HAP-1 (cell line): ENCODE measurements at regions not wholly inside any gene's neighbourhood (a gene's known extent, or its start where the extent isn't known, plus 50 kb on each side); places are given as distances from the start of the nearest gene placed in this dataset.
"Not testable (repeated sequence)": the region's sequence is repeated elsewhere in the genome, so short reads cannot be mapped to it uniquely, and the experiment has no call there.

Source experiments
- DNase-seq, 2 experiments: peaks; one replicate each; pipeline ENCODE4 v3.0.0-alpha.2; 2016 to 2020; ENCODE audit warnings: low spot score in 2 of 2
- H3K27me3 ChIP-seq: fragments of 250-450 bp; sonication (Bioruptor Pico); 2 replicates; pipeline ENCODE4 v1.5.1; 2020; ENCODE audit warnings: low read depth, mild to moderate bottlenecking, moderate library complexity
- H3K36me3 ChIP-seq: fragments of 250-450 bp; sonication (Bioruptor Pico); replicated peaks from 2 replicates; pipeline ENCODE4 v1.5.1; 2020; ENCODE audit warnings: mild to moderate bottlenecking
- H3K4me1 ChIP-seq: fragments of 250-450 bp; sonication (Bioruptor Pico); 2 replicates; pipeline ENCODE4 v1.5.1; 2020; ENCODE audit warnings: mild to moderate bottlenecking
- H3K4me3 ChIP-seq: fragments of 250-450 bp; sonication (Bioruptor Pico); 2 replicates; pipeline ENCODE4 v1.5.1; 2020; ENCODE audit warnings: mild to moderate bottlenecking, moderate library complexity
- H3K9me3 ChIP-seq: fragments of 250-450 bp; sonication (Bioruptor Pico); 2 replicates; pipeline ENCODE4 v1.5.1; 2020; ENCODE audit warnings: mild to moderate bottlenecking, moderate library complexity
- in situ Hi-C: fragments of 300-500 bp; cut with MboI; formaldehyde crosslinking; loops from 3 replicates; pipeline ENCODE4 v1.14.3; 2020; ENCODE audit warnings: low sequenced_read_pairs, inconsistent platforms, mixed read lengths

- Histone ChIP-seq H3K4me1 (no peaks in the 10 kb centered on the region), H3K9me3 (no peaks in the 10 kb centered on the region), H3K4me3 (no peak overlapping the region), H3K36me3 (no peaks in the 10 kb centered on the region), H3K27me3 (no peaks in the 10 kb centered on the region)
- in situ Hi-C loops: no loop called here
- DNase-seq: no peak
Observed at GRCh38 chr16:17563323-17564091, 92.7 kb upstream of the XYLT1 start.

- Histone ChIP-seq H3K4me3 (no peak overlapping the region), H3K36me3 (no peaks in the 10 kb centered on the region), H3K4me1 (no peaks in the 10 kb centered on the region), H3K27me3 (no peaks in the 10 kb centered on the region), H3K9me3 (no peaks in the 10 kb centered on the region)
- in situ Hi-C loops: no loop called here
- no peak for DNase-seq
Observed at GRCh38 chr16:17561056-17561455, 90.3 kb upstream of the XYLT1 start.

- no peaks in the 10 kb centered on the region for H3K4me1 ChIP-seq
- H3K9me3 ChIP-seq: no peaks in the 10 kb centered on the region
- no peak overlapping the region for H3K4me3 ChIP-seq
- DNase-seq: no peak
- H3K36me3 ChIP-seq: no peaks in the 10 kb centered on the region
- in situ Hi-C loops: no loop called here
- no peaks in the 10 kb centered on the region for H3K27me3 ChIP-seq
Observed at GRCh38 chr16:17560548-17560947, 89.8 kb upstream of the XYLT1 start.

- no peaks in the 10 kb centered on the region for H3K4me1 ChIP-seq
- H3K36me3 ChIP-seq: no peaks in the 10 kb centered on the region
- no peak overlapping the region for H3K4me3 ChIP-seq
- no peaks in the 10 kb centered on the region for H3K27me3 ChIP-seq
- in situ Hi-C loops: no loop called here
- H3K9me3 ChIP-seq: no peaks in the 10 kb centered on the region
- DNase-seq: no peak
Observed at GRCh38 chr16:17559394-17559793, 88.6 kb upstream of the XYLT1 start.

GRCh38 chr16:17557949-17558348 is 87.2 kb upstream of the XYLT1 start:
- H3K36me3 ChIP-seq: no peaks in the 10 kb centered on the region
- no peaks in the 10 kb centered on the region for H3K9me3 ChIP-seq
- in situ Hi-C loops: no loop called here
- H3K4me3 ChIP-seq: no peak overlapping the region
- DNase-seq: no peak
- H3K4me1 ChIP-seq: no peaks in the 10 kb centered on the region
- no peaks in the 10 kb centered on the region for H3K27me3 ChIP-seq

GRCh38 chr16:17557480-17557879 is 86.7 kb upstream of the XYLT1 start:
- no peaks in the 10 kb centered on the region for H3K9me3 ChIP-seq
- H3K27me3 ChIP-seq: no peaks in the 10 kb centered on the region
- no peak overlapping the region for H3K4me3 ChIP-seq
- no peak for DNase-seq
- H3K4me1 ChIP-seq: no peaks in the 10 kb centered on the region
- in situ Hi-C loops: no loop called here
- no peaks in the 10 kb centered on the region for H3K36me3 ChIP-seq

- in situ Hi-C loops: no loop called here
Observed at GRCh38 chr16:17556276-17557052, 85.7 kb upstream of the XYLT1 start.

GRCh38 chr16:17555176-17555575 is 84.4 kb upstream of the XYLT1 start:
- no peaks in the 10 kb centered on the region for H3K4me1 ChIP-seq
- DNase-seq: no peak
- H3K27me3 ChIP-seq: no peaks in the 10 kb centered on the region
- in situ Hi-C loops: no loop called here
- no peaks in the 10 kb centered on the region for H3K36me3 ChIP-seq
- no peaks in the 10 kb centered on the region for H3K9me3 ChIP-seq
- H3K4me3 ChIP-seq: no peak overlapping the region

More at GRCh38 chr16:17556276-17557052, 85.7 kb upstream of the XYLT1 start:
- Histone ChIP-seq H3K36me3 (no peaks in the 10 kb centered on the region), H3K4me1 (no peaks in the 10 kb centered on the region), H3K27me3 (no peaks in the 10 kb centered on the region), H3K9me3 (no peaks in the 10 kb centered on the region), H3K4me3 (no peak overlapping the region)
- DNase-seq: no peak

GRCh38 chr16:17552351-17552750 is 81.6 kb upstream of the XYLT1 start:
- H3K4me3 ChIP-seq: no peak overlapping the region
- H3K9me3 ChIP-seq: no peaks in the 10 kb centered on the region
- H3K36me3 ChIP-seq: no peaks in the 10 kb centered on the region
- in situ Hi-C loops: no loop called here
- no peaks in the 10 kb centered on the region for H3K4me1 ChIP-seq
- no peaks in the 10 kb centered on the region for H3K27me3 ChIP-seq
- DNase-seq: no peak

- in situ Hi-C loops, H3K27me3 ChIP-seq, H3K4me3 ChIP-seq, H3K4me1 ChIP-seq, H3K9me3 ChIP-seq, H3K36me3 ChIP-seq, DNase-seq: not testable (repeated sequence)
Observed at GRCh38 chr16:17551682-17552081, 80.9 kb upstream of the XYLT1 start.

GRCh38 chr16:17548825-17549224 is 78.1 kb upstream of the XYLT1 start:
- no peak overlapping the region for H3K4me3 ChIP-seq
- in situ Hi-C loops: no loop called here
- H3K27me3 ChIP-seq: no peaks in the 10 kb centered on the region
- H3K4me1 ChIP-seq: no peaks in the 10 kb centered on the region
- H3K9me3 ChIP-seq: no peaks in the 10 kb centered on the region
- H3K36me3 ChIP-seq: no peaks in the 10 kb centered on the region
- DNase-seq: no peak

GRCh38 chr16:17544785-17545184 is 74.0 kb upstream of the XYLT1 start:
- DNase-seq: peak in 1 of 2 experiments; percentile 8

GRCh38 chr16:17544304-17544703 is 73.5 kb upstream of the XYLT1 start:
- Histone ChIP-seq H3K27me3 (no peaks in the 10 kb centered on the region), H3K36me3 (no peaks in the 10 kb centered on the region)
- in situ Hi-C loops: no loop called here

More at GRCh38 chr16:17544785-17545184, 74.0 kb upstream of the XYLT1 start:
- in situ Hi-C loops: no loop called here
- no peaks in the 10 kb centered on the region for H3K27me3 ChIP-seq
- no peaks in the 10 kb centered on the region; the same call in 1 of the 2 replicates for H3K9me3 ChIP-seq
- H3K36me3 ChIP-seq: no peaks in the 10 kb centered on the region
- no peak overlapping the region for H3K4me3 ChIP-seq
- no peaks in the 10 kb centered on the region for H3K4me1 ChIP-seq

GRCh38 chr16:17543073-17543472 is 72.3 kb upstream of the XYLT1 start:
- no peaks in the 10 kb centered on the region for H3K4me1 ChIP-seq
- no peak overlapping the region for H3K4me3 ChIP-seq
- no peaks in the 10 kb centered on the region; the same call in 1 of the 2 replicates for H3K9me3 ChIP-seq
- no peaks in the 10 kb centered on the region for H3K36me3 ChIP-seq
- in situ Hi-C loops: no loop called here
- H3K27me3 ChIP-seq: no peaks in the 10 kb centered on the region
- DNase-seq: no peak

More at GRCh38 chr16:17544304-17544703, 73.5 kb upstream of the XYLT1 start:
- no peak overlapping the region for H3K4me3 ChIP-seq
- H3K4me1 ChIP-seq: no peaks in the 10 kb centered on the region
- no peak for DNase-seq
- no peaks in the 10 kb centered on the region; the same call in 1 of the 2 replicates for H3K9me3 ChIP-seq
